ENCODE measurements at regions not wholly inside any gene's neighbourhood (a gene's known extent, or its start where the extent isn't known, plus 50 kb on each side); places are given as distances from the start of the nearest gene placed in this dataset.

GRCh38 chr9:106580546-106580945 is 282.4 kb upstream of the ZNF462 start:
- TF ChIP-seq CTCF (conservative IDR thresholded peaks at IDR 0.05; ENCODE audit: low read length) = no peak
- no peak for TF ChIP-seq EZH2phosphoT487 (IDR thresholded peaks at IDR 0.05; ENCODE audit: borderline replicate concordance)

Measured in Loucy (cell line).